Endometrium (tissue), 2 donors: ENCODE measurements at regions not wholly inside any gene's neighbourhood (a gene's known extent, or its start where the extent isn't known, plus 50 kb on each side); places are given as distances from the start of the nearest gene placed in this dataset.

Source experiments
- FAIRE-seq: peaks from 2 replicates; lab custom pipeline; 2012; peaks lifted over from hg19 to GRCh38; lab: Jason Lieb, UNC
- donor health status: control.
- donor health status: control.

- no peak for FAIRE-seq
These were observed 480.8 kb upstream of the FAM241A start for GRCh38 chr4:111664308-111664945.

GRCh38 chr4:111666826-111667360 lies 478.4 kb upstream of the FAM241A start:
- no peak for FAIRE-seq

GRCh38 chr4:111671756-111672155 lies 473.5 kb upstream of the FAM241A start:
- no peak for FAIRE-seq

GRCh38 chr4:111675746-111676145 lies 469.5 kb upstream of the FAM241A start:
- no peak for FAIRE-seq

GRCh38 chr4:111676533-111676932 lies 468.7 kb upstream of the FAM241A start:
- no peak for FAIRE-seq

GRCh38 chr4:111678479-111678878 lies 466.8 kb upstream of the FAM241A start:
- FAIRE-seq: peak; percentile 53

- no peak for FAIRE-seq
These were observed 466.3 kb upstream of the FAM241A start for GRCh38 chr4:111678908-111679307.

- FAIRE-seq: no peak
These were observed 464.0 kb upstream of the FAM241A start for GRCh38 chr4:111681270-111681669.

GRCh38 chr4:111681751-111682150 lies 463.5 kb upstream of the FAM241A start:
- FAIRE-seq: no peak

- no peak for FAIRE-seq
These were observed 460.0 kb upstream of the FAM241A start for GRCh38 chr4:111685205-111685604.

- no peak for FAIRE-seq
These were observed 456.0 kb upstream of the FAM241A start for GRCh38 chr4:111689214-111689613.

- no peak for FAIRE-seq
These were observed 455.5 kb upstream of the FAM241A start for GRCh38 chr4:111689731-111690130.

GRCh38 chr4:111693758-111694157 lies 451.5 kb upstream of the FAM241A start:
- FAIRE-seq: no peak

- no peak for FAIRE-seq
These were observed 449.6 kb upstream of the FAM241A start for GRCh38 chr4:111695677-111696076.

- no peak for FAIRE-seq
These were observed 448.7 kb upstream of the FAM241A start for GRCh38 chr4:111696505-111696904.

- no peak for FAIRE-seq
These were observed 447.9 kb upstream of the FAM241A start for GRCh38 chr4:111697176-111697942.

- FAIRE-seq: no peak
These were observed 446.9 kb upstream of the FAM241A start for GRCh38 chr4:111698361-111698760.

GRCh38 chr4:111699165-111699564 lies 446.1 kb upstream of the FAM241A start:
- FAIRE-seq: no peak

GRCh38 chr4:111701102-111701501 lies 444.2 kb upstream of the FAM241A start:
- FAIRE-seq: no peak

GRCh38 chr4:111707491-111707890 lies 437.8 kb upstream of the FAM241A start:
- no peak for FAIRE-seq

GRCh38 chr4:111712093-111712677 lies 433.1 kb upstream of the FAM241A start:
- FAIRE-seq: no peak

GRCh38 chr4:111713276-111713675 lies 432.0 kb upstream of the FAM241A start:
- FAIRE-seq: no peak

GRCh38 chr4:111717921-111718320 lies 427.3 kb upstream of the FAM241A start:
- FAIRE-seq: no peak
